ENCODE measurements at regions not wholly inside any gene's neighbourhood (a gene's known extent, or its start where the extent isn't known, plus 50 kb on each side); places are given as distances from the start of the nearest gene placed in this dataset.

- DNase-seq (ENCODE audit: extremely low read depth, insufficient read length), result no peak
- TF ChIP-seq CTCF (IDR thresholded peaks at IDR 0.05; ENCODE audit: insufficient read depth, low read length, poor library complexity, severe bottlenecking), result no peak
- Histone ChIP-seq H3K36me3 (ENCODE audit: control insufficient read depth, insufficient read depth, low read length) (no peaks in the 10 kb centered on the region), H3K27me3 (replicated peaks; ENCODE audit: control insufficient read depth, insufficient read depth, low read length) (no peaks in the 10 kb centered on the region), H3K4me3 (replicated peaks; ENCODE audit: low read depth, low read length) (no peak overlapping the region)
These were observed 316.8 kb upstream of the SNX7 start for GRCh38 chr1:98344731-98345130.

DNA sequence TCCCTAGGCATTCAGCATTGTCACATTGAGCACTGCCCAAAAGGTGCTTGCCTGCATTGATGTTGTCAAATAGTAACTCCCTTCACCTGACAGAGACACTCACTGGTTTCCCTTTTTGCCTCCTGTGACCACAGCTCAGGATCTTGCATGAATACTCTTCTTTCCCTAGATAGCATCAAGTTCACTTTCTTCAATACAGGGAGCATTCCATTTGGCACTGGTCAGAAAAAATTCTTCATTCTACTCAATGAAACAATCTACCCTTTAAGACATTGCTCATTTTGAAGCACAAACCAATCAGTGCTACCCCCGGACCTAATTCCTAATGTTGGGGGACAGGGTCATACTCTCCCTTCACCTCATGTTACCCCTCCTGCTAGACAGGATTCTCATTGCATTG, 319.0 kb upstream of the SNX7 start:
- H3K36me3 ChIP-seq (ENCODE audit: control insufficient read depth, insufficient read depth, low read length), result no peaks in the 10 kb centered on the region
- no peak overlapping the region for H3K4me3 ChIP-seq (replicated peaks; ENCODE audit: low read depth, low read length)
- DNase-seq (ENCODE audit: extremely low read depth, insufficient read length), result no peak
- no peak for TF ChIP-seq CTCF (IDR thresholded peaks at IDR 0.05; ENCODE audit: insufficient read depth, low read length, poor library complexity, severe bottlenecking)
- no peaks in the 10 kb centered on the region for H3K27me3 ChIP-seq (replicated peaks; ENCODE audit: control insufficient read depth, insufficient read depth, low read length)

- TF ChIP-seq CTCF (IDR thresholded peaks at IDR 0.05; ENCODE audit: insufficient read depth, low read length, poor library complexity, severe bottlenecking), result no peak
- Histone ChIP-seq H3K36me3 (ENCODE audit: control insufficient read depth, insufficient read depth, low read length) (no peaks in the 10 kb centered on the region), H3K4me3 (replicated peaks; ENCODE audit: low read depth, low read length) (no peak overlapping the region), H3K27me3 (replicated peaks; ENCODE audit: control insufficient read depth, insufficient read depth, low read length) (no peaks in the 10 kb centered on the region)
- DNase-seq (ENCODE audit: extremely low read depth, insufficient read length), result no peak
These were observed 321.0 kb upstream of the SNX7 start for GRCh38 chr1:98340511-98340910.

DNA sequence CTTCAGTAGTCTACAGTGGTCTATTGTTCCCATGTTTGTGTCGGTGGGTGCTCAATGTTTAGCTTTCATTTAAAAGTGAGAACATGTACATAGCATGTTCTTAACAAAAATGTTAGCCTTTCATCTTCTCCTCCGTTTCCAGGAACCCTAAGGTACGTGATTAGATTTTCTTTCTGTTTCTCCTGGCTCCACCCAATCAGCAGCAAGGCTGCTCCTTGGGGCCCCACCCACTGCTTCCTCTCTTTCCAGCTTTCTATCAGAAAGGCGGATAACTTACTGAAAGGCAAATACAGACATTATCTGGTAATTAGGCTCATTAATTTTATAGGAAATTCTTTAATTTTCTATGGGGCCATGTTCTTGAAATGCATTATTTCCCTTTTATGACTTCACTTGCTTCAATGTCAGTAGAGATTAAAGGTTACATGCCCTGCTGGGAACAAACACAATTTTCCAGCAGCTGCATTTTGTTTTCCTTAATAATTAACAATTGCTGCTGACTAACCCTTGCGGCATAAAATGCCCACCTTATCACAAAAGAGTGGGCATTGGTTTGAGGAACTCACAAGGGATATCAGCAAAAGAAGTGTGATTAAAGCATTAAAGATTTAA, 324.9 kb upstream of the SNX7 start:
- DNase-seq (ENCODE audit: extremely low read depth, insufficient read length), result no peak
- H3K27me3 ChIP-seq (replicated peaks; ENCODE audit: control insufficient read depth, insufficient read depth, low read length), result no peaks in the 10 kb centered on the region
- no peak for TF ChIP-seq CTCF (IDR thresholded peaks at IDR 0.05; ENCODE audit: insufficient read depth, low read length, poor library complexity, severe bottlenecking)
- no peak overlapping the region for H3K4me3 ChIP-seq (replicated peaks; ENCODE audit: low read depth, low read length)
- H3K36me3 ChIP-seq (ENCODE audit: control insufficient read depth, insufficient read depth, low read length), result no peaks in the 10 kb centered on the region

DNA sequence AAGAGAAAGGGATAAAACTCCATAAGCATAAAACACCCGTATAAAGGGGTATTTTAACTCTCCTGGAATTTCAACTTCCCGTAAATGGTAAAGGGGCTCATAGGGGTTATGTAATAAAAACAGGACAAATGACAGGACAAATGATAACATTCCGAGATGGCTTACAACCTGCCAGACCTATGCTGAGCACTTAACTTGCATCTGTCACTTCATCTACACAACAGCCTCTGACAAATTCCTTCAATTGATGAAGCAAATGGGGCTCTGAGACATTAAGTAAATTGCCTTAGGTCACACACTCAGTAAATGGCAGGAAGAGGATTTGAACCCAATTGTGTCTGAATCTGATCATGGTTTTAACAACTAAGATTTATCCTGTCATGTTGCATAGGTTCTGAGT, 327.6 kb upstream of the SNX7 start:
- Histone ChIP-seq H3K36me3 (ENCODE audit: control insufficient read depth, insufficient read depth, low read length) (no peaks in the 10 kb centered on the region), H3K4me3 (replicated peaks; ENCODE audit: low read depth, low read length) (no peak overlapping the region), H3K27me3 (replicated peaks; ENCODE audit: control insufficient read depth, insufficient read depth, low read length) (no peaks in the 10 kb centered on the region)
- no peak for DNase-seq (ENCODE audit: extremely low read depth, insufficient read length)
- TF ChIP-seq CTCF (IDR thresholded peaks at IDR 0.05; ENCODE audit: insufficient read depth, low read length, poor library complexity, severe bottlenecking), result no peak

DNA sequence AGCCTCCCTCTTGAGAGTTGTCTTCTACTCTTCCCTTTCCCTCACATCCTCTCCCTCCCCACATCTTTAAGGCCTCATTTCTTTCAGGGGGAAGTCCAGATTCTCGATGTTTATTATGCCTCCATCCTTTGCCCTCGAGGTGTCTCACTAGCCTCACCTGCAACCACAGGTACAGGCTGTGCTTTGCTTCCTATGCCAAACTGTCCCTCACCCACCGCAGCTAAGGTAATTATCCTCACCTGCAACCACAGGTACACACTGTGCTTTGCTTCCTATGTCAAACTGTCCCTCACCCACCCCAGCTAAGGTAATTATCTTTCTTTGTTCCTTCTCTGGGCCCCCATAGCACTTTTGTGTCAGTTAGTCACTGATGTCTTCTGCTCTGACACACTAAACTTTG, 328.1 kb upstream of the SNX7 start:
- no peaks in the 10 kb centered on the region for H3K36me3 ChIP-seq (ENCODE audit: control insufficient read depth, insufficient read depth, low read length)
- H3K27me3 ChIP-seq (replicated peaks; ENCODE audit: control insufficient read depth, insufficient read depth, low read length), result no peaks in the 10 kb centered on the region
- no peak for TF ChIP-seq CTCF (IDR thresholded peaks at IDR 0.05; ENCODE audit: insufficient read depth, low read length, poor library complexity, severe bottlenecking)
- no peak for DNase-seq (ENCODE audit: extremely low read depth, insufficient read length)
- no peak overlapping the region for H3K4me3 ChIP-seq (replicated peaks; ENCODE audit: low read depth, low read length)
